AG09319 (cell line): ENCODE measurements at regions not wholly inside any gene's neighbourhood (a gene's known extent, or its start where the extent isn't known, plus 50 kb on each side); places are given as distances from the start of the nearest gene placed in this dataset.

Experiments used
- DNase-seq: peaks from one replicate; pipeline ENCODE4 v3.0.0-alpha.2; 2010; ENCODE audit warnings: low read depth; ENCODE audit errors: extremely low read depth
- CTCF ChIP-seq: IDR thresholded peaks from 2 replicates; pipeline ENCODE4 v1.5.1; 2011; ENCODE audit warnings: low read depth, mild to moderate bottlenecking, inconsistent platforms, low read length, moderate library complexity

GRCh38 chr9:90948156-90948555 is 146.5 kb downstream of the SYK start:
- no peak for DNase-seq
- TF ChIP-seq CTCF = no peak

GRCh38 chr9:90950600-90950999 is 149.0 kb downstream of the SYK start:
- TF ChIP-seq CTCF = no peak
- DNase-seq = peak; percentile 12

- TF ChIP-seq CTCF = no peak
- DNase-seq = no peak
Observed at GRCh38 chr9:90953200-90953599, 151.6 kb downstream of the SYK start.

- no peak for TF ChIP-seq CTCF
- no peak for DNase-seq
Observed at GRCh38 chr9:90953805-90954204, 152.2 kb downstream of the SYK start.

GRCh38 chr9:90956026-90956810 is 154.6 kb downstream of the SYK start:
- TF ChIP-seq CTCF = no peak
- peak; percentile 76 for DNase-seq

- TF ChIP-seq CTCF = no peak
- DNase-seq = no peak
Observed at GRCh38 chr9:90958328-90958727, 156.7 kb downstream of the SYK start.

- no peak for DNase-seq
- no peak for TF ChIP-seq CTCF
Observed at GRCh38 chr9:90960941-90961340, 159.3 kb downstream of the SYK start.
